MM.1S (cell line): ENCODE measurements at regions not wholly inside any gene's neighbourhood (a gene's known extent, or its start where the extent isn't known, plus 50 kb on each side); places are given as distances from the start of the nearest gene placed in this dataset.

ENCODE experiments used
- DNase-seq: peaks from one replicate; pipeline ENCODE4 v3.0.0-alpha.2; 2015
- H2AFZ ChIP-seq: fragments of 300-600 bp; sonication (generic); 2 replicates; pipeline ENCODE4 v1.6.0; 2016; ENCODE audit warnings: antibody characterized with exemption, low read length
- H3F3A ChIP-seq: fragments of 300-600 bp; sonication (generic); 2 replicates; pipeline ENCODE4 v1.6.1; 2016; ENCODE audit warnings: mild to moderate bottlenecking, antibody characterized with exemption, low read length, moderate library complexity, mixed read lengths; ENCODE audit not compliant: insufficient read depth
- H3K27ac ChIP-seq: fragments of 300-600 bp; sonication (generic); 2 replicates; pipeline ENCODE4 v1.5.1; 2016; ENCODE audit warnings: mild to moderate bottlenecking, low read length
- H3K27me3 ChIP-seq: fragments of 300-600 bp; sonication (generic); replicated peaks from 2 replicates; pipeline ENCODE4 v1.6.0; 2016; ENCODE audit warnings: low read length; ENCODE audit not compliant: insufficient read depth
- H3K36me3 ChIP-seq: fragments of 300-600 bp; sonication (generic); replicated peaks from 2 replicates; pipeline ENCODE4 v1.6.1; 2016; ENCODE audit warnings: mild to moderate bottlenecking, low read length, mixed read lengths; ENCODE audit not compliant: insufficient read depth
- H3K4me1 ChIP-seq: fragments of 300-600 bp; sonication (generic); 2 replicates; pipeline ENCODE4 v1.6.1; 2016; ENCODE audit warnings: low read length, mixed read lengths
- H3K4me2 ChIP-seq: fragments of 300-600 bp; sonication (generic); 2 replicates; pipeline ENCODE4 v1.6.0; 2016; ENCODE audit warnings: low read depth, low read length
- H3K4me3 ChIP-seq: fragments of 300-600 bp; sonication (generic); 2 replicates; pipeline ENCODE4 v1.5.1; 2016; ENCODE audit warnings: low read length, mixed read lengths
- H3K79me2 ChIP-seq: fragments of 300-600 bp; sonication (generic); 2 replicates; pipeline ENCODE4 v1.6.1; 2016; ENCODE audit warnings: mixed run types, low read length, mixed read lengths
- H3K9ac ChIP-seq: fragments of 300-600 bp; sonication (generic); 2 replicates; pipeline ENCODE4 v1.6.1; 2016; ENCODE audit warnings: low read length, mixed read lengths
- H3K9me2 ChIP-seq: fragments of 300-600 bp; sonication (generic); replicated peaks from 2 replicates; pipeline ENCODE4 v1.6.1; 2016; ENCODE audit warnings: mild to moderate bottlenecking, low read length, mixed read lengths; ENCODE audit not compliant: insufficient read depth
- H3K9me3 ChIP-seq: fragments of 300-600 bp; sonication (generic); replicated peaks from 2 replicates; pipeline ENCODE4 v1.6.1; 2016; ENCODE audit warnings: mild to moderate bottlenecking, low read length, mixed read lengths; ENCODE audit not compliant: insufficient read depth
- H4K20me1 ChIP-seq: fragments of 300-600 bp; sonication (generic); 2 replicates; pipeline ENCODE4 v1.6.1; 2016; ENCODE audit warnings: mild to moderate bottlenecking, low read length, moderate library complexity, mixed read lengths; ENCODE audit not compliant: insufficient read depth
- CTCF ChIP-seq: fragments of 300-600 bp; sonication (generic); IDR thresholded peaks from 2 replicates; pipeline ENCODE4 v1.5.1; 2016; ENCODE audit warnings: antibody characterized with exemption, low read length, mixed read lengths
- EZH2 ChIP-seq: fragments of 300-600 bp; sonication (generic); optimal IDR thresholded peaks from 2 replicates; pipeline ENCODE3; 2017; ENCODE audit warnings: low read depth, mild to moderate bottlenecking, antibody characterized with exemption, low read length, mixed read lengths
- EZH2phosphoT487 ChIP-seq: fragments of 300-600 bp; sonication (generic); IDR thresholded peaks from 2 replicates; pipeline ENCODE4 v1.6.1; 2018; ENCODE audit warnings: antibody characterized with exemption, low read length

GRCh38 chr7:41584746-41585145 lies 118.1 kb downstream of the INHBA start:
- Histone ChIP-seq H3K9me2 (no peaks in the 10 kb centered on the region), H3K9me3 (no peaks in the 10 kb centered on the region), H3F3A (no peaks in the 10 kb centered on the region), H3K79me2 (no peaks in the 10 kb centered on the region), H3K27ac (no peak overlapping the region), H2AFZ (no peak overlapping the region), H3K36me3 (no peaks in the 10 kb centered on the region), H3K27me3 (no peaks in the 10 kb centered on the region), H3K9ac (no peak overlapping the region), H3K4me1 (no peaks in the 10 kb centered on the region), H3K4me2 (no peak overlapping the region), H3K4me3 (no peak overlapping the region), H4K20me1 (no peaks in the 10 kb centered on the region)
- no peak for DNase-seq
- TF ChIP-seq EZH2phosphoT487: no peak
- TF ChIP-seq CTCF: no peak
- TF ChIP-seq EZH2: no peak

GRCh38 chr7:41582116-41582515 lies 120.8 kb downstream of the INHBA start:
- DNase-seq: no peak
- TF ChIP-seq CTCF: no peak
- TF ChIP-seq EZH2: no peak
- no peak for TF ChIP-seq EZH2phosphoT487
- H3K9me3 ChIP-seq: no peaks in the 10 kb centered on the region
- H3F3A ChIP-seq: no peaks in the 10 kb centered on the region
- H3K9me2 ChIP-seq: no peaks in the 10 kb centered on the region
- no peak overlapping the region for H2AFZ ChIP-seq
- no peak overlapping the region for H3K27ac ChIP-seq
- no peak overlapping the region for H3K4me3 ChIP-seq
- no peak overlapping the region for H3K9ac ChIP-seq
- H3K79me2 ChIP-seq: no peaks in the 10 kb centered on the region
- no peaks in the 10 kb centered on the region for H3K27me3 ChIP-seq
- H3K4me2 ChIP-seq: no peak overlapping the region
- no peaks in the 10 kb centered on the region for H4K20me1 ChIP-seq
- no peaks in the 10 kb centered on the region for H3K4me1 ChIP-seq
- no peaks in the 10 kb centered on the region for H3K36me3 ChIP-seq

- H3K27ac ChIP-seq: no peak overlapping the region
- no peak for DNase-seq
- no peaks in the 10 kb centered on the region for H3K4me1 ChIP-seq
- no peak overlapping the region for H2AFZ ChIP-seq
- H3K79me2 ChIP-seq: no peaks in the 10 kb centered on the region
- no peaks in the 10 kb centered on the region for H3K36me3 ChIP-seq
- TF ChIP-seq EZH2phosphoT487 (no peak), EZH2 (no peak), CTCF (no peak)
- H3K4me3 ChIP-seq: no peak overlapping the region
- no peaks in the 10 kb centered on the region for H4K20me1 ChIP-seq
- no peaks in the 10 kb centered on the region for H3K9me2 ChIP-seq
- H3K27me3 ChIP-seq: no peaks in the 10 kb centered on the region
- H3K9ac ChIP-seq: no peak overlapping the region
- H3F3A ChIP-seq: no peaks in the 10 kb centered on the region
- no peaks in the 10 kb centered on the region for H3K9me3 ChIP-seq
- no peak overlapping the region for H3K4me2 ChIP-seq
Measured at GRCh38 chr7:41581041-41581440, 121.8 kb downstream of the INHBA start.
